IMR-90 (cell line): ENCODE measurements at regions not wholly inside any gene's neighbourhood (a gene's known extent, or its start where the extent isn't known, plus 50 kb on each side); places are given as distances from the start of the nearest gene placed in this dataset.

Experiments
- ATAC-seq: fragments of 200-7000 bp; cut with Tn5 transposase; 2 replicates; pipeline ENCODE4 v1.9.1; 2020; ENCODE audit warnings: low read depth, mild to moderate bottlenecking, moderate library complexity
- BruUV-seq: library from RNA; stranded (reverse); fragments of 400-500 nt; replicated peaks from 2 replicates; lab custom pipeline; 2021; lab: Mats Ljungman, UMichigan
- CTCF ChIA-PET: fragments of 300-600 bp; formaldehyde crosslinking; extraction: SDS; loops from one replicate; lab custom pipeline; 2021; ENCODE audit warnings: antibody characterized with exemption; lab: Yijun Ruan, JAX
- POLR2A ChIA-PET: fragments of 300-600 bp; sonication (Branson Sonifier 250); formaldehyde crosslinking; loops from one replicate; lab custom pipeline; 2022; ENCODE audit warnings: antibody characterized with exemption; ENCODE audit not compliant: unreplicated experiment; lab: Charles Lee
- DNase-seq: peaks from one replicate; pipeline ENCODE4 v3.0.0; 2013
- H2AFZ ChIP-seq: replicated peaks from 2 replicates; pipeline ENCODE3; 2013; ENCODE audit warnings: low read length, mild to moderate bottlenecking; ENCODE audit not compliant: poor library complexity
- H2AK5ac ChIP-seq: 2 replicates; pipeline ENCODE4 v1.6.1; 2013; ENCODE audit warnings: low read depth, low read length, inconsistent platforms
- H2AK9ac ChIP-seq: replicated peaks from 2 replicates; pipeline ENCODE3; 2013; ENCODE audit warnings: mild to moderate bottlenecking, low read depth, low read length, moderate library complexity; ENCODE audit not compliant: poor library complexity
- H2BK120ac ChIP-seq: 2 replicates; pipeline ENCODE4 v1.6.1; 2013; ENCODE audit warnings: low read depth, low read length, inconsistent platforms
- H2BK15ac ChIP-seq: 3 replicates; pipeline ENCODE4 v1.6.1; 2013; ENCODE audit warnings: low read depth, low read length, inconsistent platforms
- H2BK20ac ChIP-seq: 2 replicates; pipeline ENCODE4 v1.6.1; 2013; ENCODE audit warnings: low read depth, mild to moderate bottlenecking, inconsistent platforms, low read length, moderate library complexity
- H2BK5ac ChIP-seq: 2 replicates; pipeline ENCODE4 v1.6.1; 2013; ENCODE audit warnings: mild to moderate bottlenecking, low read depth, low read length, inconsistent platforms; ENCODE audit not compliant: poor library complexity, severe bottlenecking
- H3K14ac ChIP-seq: replicated peaks from 2 replicates; pipeline ENCODE4 v1.6.1; 2013; ENCODE audit warnings: low read depth, low read length, inconsistent platforms
- H3K18ac ChIP-seq: 2 replicates; pipeline ENCODE4 v1.6.1; 2013; ENCODE audit warnings: low read depth, low read length, control low read depth
- H3K23ac ChIP-seq: 2 replicates; pipeline ENCODE4 v1.6.1; 2013; ENCODE audit warnings: low read depth, low read length, inconsistent platforms
- H3K27ac ChIP-seq: 2 replicates; pipeline ENCODE4 v1.5.1; 2013; ENCODE audit warnings: mild to moderate bottlenecking, control low read depth, low read length; ENCODE audit not compliant: insufficient read depth
- H3K27me3 ChIP-seq: 2 replicates; pipeline ENCODE4 v1.6.1; 2013; ENCODE audit warnings: low read length; ENCODE audit not compliant: control insufficient read depth, insufficient read depth
- H3K36me3 ChIP-seq: 2 replicates; pipeline ENCODE4 v1.6.1; 2013; ENCODE audit warnings: low read length, mixed read lengths; ENCODE audit not compliant: control insufficient read depth, insufficient read depth
- H3K4ac ChIP-seq: 2 replicates; pipeline ENCODE4 v1.6.1; 2013; ENCODE audit warnings: low read depth, low read length, inconsistent platforms
- H3K4me1 ChIP-seq: 2 replicates; pipeline ENCODE4 v1.6.1; 2013; ENCODE audit warnings: low read length, mixed read lengths; ENCODE audit not compliant: control insufficient read depth, insufficient read depth
- H3K4me2 ChIP-seq: 2 replicates; pipeline ENCODE4 v1.6.1; 2013; ENCODE audit warnings: low read depth, mild to moderate bottlenecking, control low read depth, low read length, moderate library complexity
- H3K4me3 ChIP-seq: 2 replicates; pipeline ENCODE4 v1.5.1; 2013; ENCODE audit warnings: low read depth, mild to moderate bottlenecking, control low read depth, low read length, moderate library complexity; ENCODE audit not compliant: insufficient read depth
- H3K56ac ChIP-seq: 2 replicates; pipeline ENCODE4 v1.6.1; 2013; ENCODE audit warnings: low read length, inconsistent platforms; ENCODE audit not compliant: insufficient read depth; ENCODE audit errors: extremely low read depth
- H3K79me1 ChIP-seq, 2 experiments: 2 replicates each; pipeline ENCODE4 v1.6.1; 2013; ENCODE audit warnings: low read length in 2 of 2, inconsistent platforms in 1 of 2, low read depth in 1 of 2
- H3K9ac ChIP-seq: 2 replicates; pipeline ENCODE4 v1.6.1; 2013; ENCODE audit warnings: low read depth, low read length, control low read depth
- H3K9me1 ChIP-seq: 2 replicates; pipeline ENCODE4 v1.6.1; 2013; ENCODE audit warnings: low read length, inconsistent platforms; ENCODE audit not compliant: insufficient read depth
- H3K9me3 ChIP-seq: 2 replicates; pipeline ENCODE4 v1.6.1; 2013; ENCODE audit warnings: low read length; ENCODE audit not compliant: control insufficient read depth, insufficient read depth
- H4K20me1 ChIP-seq: 2 replicates; pipeline ENCODE4 v1.6.1; 2013; ENCODE audit warnings: low read length, inconsistent platforms; ENCODE audit not compliant: insufficient read depth
- H4K5ac ChIP-seq: 2 replicates; pipeline ENCODE4 v1.6.1; 2013; ENCODE audit warnings: mild to moderate bottlenecking, low read depth, low read length, control low read depth
- H4K8ac ChIP-seq, 2 experiments: 2 replicates each; pipeline ENCODE4 v1.6.1; 2013; ENCODE audit warnings: low read depth in 2 of 2, low read length in 2 of 2, control low read depth in 1 of 2, inconsistent platforms in 1 of 2
- H4K91ac ChIP-seq: 2 replicates; pipeline ENCODE4 v1.6.1; 2013; ENCODE audit warnings: low read depth, low read length, inconsistent platforms; ENCODE audit not compliant: insufficient read depth
- BHLHE40 ChIP-seq: fragments of 150-350 bp; IDR thresholded peaks from 2 replicates; pipeline ENCODE4 v1.6.1; 2016; ENCODE audit warnings: mild to moderate bottlenecking, low read depth, low read length
- CHD1 ChIP-seq: IDR thresholded peaks from 2 replicates; pipeline ENCODE4 v1.6.1; 2012; ENCODE audit warnings: low read depth, low read length, improper control_type of control experiment
- CTCF ChIP-seq: conservative IDR thresholded peaks from 2 replicates; pipeline ENCODE4 v1.5.1; 2012; ENCODE audit warnings: mild to moderate bottlenecking, low read depth, low read length, improper control_type of control experiment
- ELK1 ChIP-seq: fragments of 150-350 bp; IDR thresholded peaks from 2 replicates; pipeline ENCODE4 v1.6.1; 2016; ENCODE audit warnings: low read depth, mild to moderate bottlenecking, low read length, moderate library complexity, borderline replicate concordance
- FOS ChIP-seq: fragments of 150-350 bp; IDR thresholded peaks from 2 replicates; pipeline ENCODE4 v1.6.1; 2016; ENCODE audit warnings: low read depth, low read length
- MAZ ChIP-seq: IDR thresholded peaks from 2 replicates; pipeline ENCODE4 v1.6.1; 2012; ENCODE audit warnings: low read depth, mild to moderate bottlenecking, low read length, improper control_type of control experiment, moderate library complexity, borderline replicate concordance
- MXI1 ChIP-seq: IDR thresholded peaks from 2 replicates; pipeline ENCODE4 v1.6.1; 2012; ENCODE audit warnings: low read depth, mild to moderate bottlenecking, low read length, moderate library complexity, borderline replicate concordance
- NFE2L2 ChIP-seq: fragments of 150-350 bp; IDR thresholded peaks from 2 replicates; pipeline ENCODE4 v1.6.1; 2016; ENCODE audit warnings: low read depth, mild to moderate bottlenecking, low read length
- POLR2A ChIP-seq: IDR thresholded peaks from 2 replicates; pipeline ENCODE4 v1.6.1; 2012; ENCODE audit warnings: mild to moderate bottlenecking, low read depth, low read length
- RAD21 ChIP-seq: IDR thresholded peaks from 2 replicates; pipeline ENCODE4 v1.6.1; 2012; ENCODE audit warnings: low read length, improper control_type of control experiment
- RCOR1 ChIP-seq: IDR thresholded peaks from 2 replicates; pipeline ENCODE4 v1.6.1; 2012; ENCODE audit warnings: mild to moderate bottlenecking, low read length, improper control_type of control experiment; ENCODE audit not compliant: insufficient replicate concordance
- USF2 ChIP-seq: fragments of 150-350 bp; IDR thresholded peaks from 2 replicates; pipeline ENCODE4 v1.6.1; 2017; ENCODE audit warnings: mild to moderate bottlenecking, antibody characterized with exemption, low read length, low read depth
- WGBS, 2 experiments: methylation state at CpG; one replicate each; pipeline versions ENCODE4 v1.1.5 to v1.1.7; 2013; ENCODE audit warnings: missing lambda C conversion rate in 2 of 2; ENCODE audit not compliant: insufficient read length in 1 of 2; ENCODE audit errors: extremely low coverage in 2 of 2; 5-methylcytosine and 5-hydroxymethylcytosine counted together
- dilution Hi-C: fragments of 300-500 bp; cut with HindIII; formaldehyde crosslinking; loops from one replicate; pipeline ENCODE4 v1.14.3; 2018; ENCODE audit warnings: low sequenced_read_pairs; ENCODE audit not compliant: unreplicated experiment
- in situ Hi-C: fragments of 300-500 bp; cut with MboI; formaldehyde crosslinking; loops from 3 replicates; pipeline ENCODE4 v1.14.3; 2019; ENCODE audit warnings: low sequenced_read_pairs, inconsistent platforms, mixed read lengths
- intact Hi-C: fragments of 100-400 bp; cut with micrococcal nuclease; formaldehyde crosslinking; loops from 2 replicates; pipeline ENCODE4 v1.10.0; 2022

- Histone ChIP-seq H3K27me3 (no peaks in the 10 kb centered on the region), H4K5ac (no peak overlapping the region), H3K14ac (no peak overlapping the region), H3K27ac (no peak overlapping the region), H3K79me1 (no peaks in the 10 kb centered on the region), H3K9me1 (no peaks in the 10 kb centered on the region), H3K56ac (no peak overlapping the region), H3K4me3 (no peak overlapping the region), H4K20me1 (no peaks in the 10 kb centered on the region), H2BK120ac (no peak overlapping the region), H3K23ac (no peak overlapping the region), H3K4me1 (no peaks in the 10 kb centered on the region), H3K9ac (no peak overlapping the region), H2AFZ (no peak overlapping the region), H3K4me2 (no peak overlapping the region), H2AK9ac (no peak overlapping the region), H4K91ac (no peak overlapping the region), H2AK5ac (no peak overlapping the region), H2BK20ac (no peak overlapping the region), H3K9me3 (no peaks in the 10 kb centered on the region), H3K36me3 (no peaks in the 10 kb centered on the region), H2BK15ac (no peak overlapping the region), H3K4ac (no peak overlapping the region), H3K18ac (no peak overlapping the region), H4K8ac (no peak overlapping the region), H2BK5ac (no peak overlapping the region)
- ChIA-PET POLR2A (no interaction called here), CTCF (interaction anchor here (0.6 kb wide), 1 partner anchor 19 kb away, joined by 8 read pairs; no protein-coding TSS in a partner anchor)
- ATAC-seq (no peak), DNase-seq (no peak)
- dilution Hi-C loops, result no loop called here
- no peak for TF ChIP-seq BHLHE40
- no peak for TF ChIP-seq CTCF
- TF ChIP-seq NFE2L2, result no peak
- TF ChIP-seq FOS, result no peak
- no peak for TF ChIP-seq MAZ
- TF ChIP-seq ELK1, result no peak
- TF ChIP-seq CHD1, result no peak
- no peak for TF ChIP-seq RAD21
- TF ChIP-seq MXI1, result no peak
- no peak for TF ChIP-seq USF2
- TF ChIP-seq POLR2A, result no peak
- TF ChIP-seq RCOR1, result no peak
- in situ Hi-C loops, result no loop called here
- WGBS, 2 experiments, result no CpG with 5 or more reads among the region's 11 CpGs
- no TSS peak for BruUV-seq
- intact Hi-C loops, result loop anchor here (5.0 kb wide), 1 partner anchor 91 kb away; no protein-coding TSS in a partner anchor
Observed at GRCh38 chr2:138298120-138298814, 203.3 kb upstream of the SPOPL start.
